ENCODE measurements at regions not wholly inside any gene's neighbourhood (a gene's known extent, or its start where the extent isn't known, plus 50 kb on each side); places are given as distances from the start of the nearest gene placed in this dataset.
A peak's percentile ranks its signal among the peaks of the same experiment; 100 is the strongest.

GRCh38 chr2:217512728-217513127 is 490.1 kb downstream of the TNS1 start (continued):
- peak; percentile 99; the same call in 1 of the 2 replicates for TF ChIP-seq NBN (conservative IDR thresholded peaks at IDR 0.05)
- peak; percentile 65 for TF ChIP-seq PHB2 (IDR thresholded peaks at IDR 0.05; ENCODE audit: partially characterized antibody)
- no peak for TF ChIP-seq TBX2 (CRISPR knock-in tag; IDR thresholded peaks at IDR 0.05; ENCODE audit: borderline replicate concordance)
- no peak for TF ChIP-seq ZBTB7A (CRISPR knock-in tag; IDR thresholded peaks at IDR 0.05)
- TF ChIP-seq FIP1L1 (IDR thresholded peaks at IDR 0.05; ENCODE audit: borderline replicate concordance, insufficient read depth, low read depth, low read length), result no peak
- TF ChIP-seq ZFY (CRISPR knock-in tag; IDR thresholded peaks at IDR 0.05), result no peak
- 0 out of 2 replicates have a peak, but pooled peaks have one; percentile 50 for TF ChIP-seq ZNF207 (IDR thresholded peaks at IDR 0.05; ENCODE audit: borderline replicate concordance)
- TF ChIP-seq ZNF7 (CRISPR knock-in tag; IDR thresholded peaks at IDR 0.05), result no peak
- TF ChIP-seq ZNF136 (CRISPR knock-in tag; IDR thresholded peaks at IDR 0.05; ENCODE audit: low read depth), result no peak
- TF ChIP-seq ZBED4 (CRISPR knock-in tag; IDR thresholded peaks at IDR 0.05; ENCODE audit: borderline replicate concordance), result no peak
- TF ChIP-seq IKZF1 (IDR thresholded peaks at IDR 0.05), result 0 out of 2 replicates have a peak, but pooled peaks have one; percentile 50
- peak; percentile 85 for TF ChIP-seq MNT (IDR thresholded peaks at IDR 0.05)
- no peak for TF ChIP-seq FOXJ3 (CRISPR knock-in tag; IDR thresholded peaks at IDR 0.05; ENCODE audit: borderline replicate concordance)
- TF ChIP-seq ZNF552 (CRISPR knock-in tag; IDR thresholded peaks at IDR 0.05; ENCODE audit: borderline replicate concordance), result no peak
